Prostate gland (tissue), 2 donors: ENCODE measurements at regions not wholly inside any gene's neighbourhood (a gene's known extent, or its start where the extent isn't known, plus 50 kb on each side); places are given as distances from the start of the nearest gene placed in this dataset.

ENCODE experiments used
- CTCF ChIP-seq, 4 experiments: fragments of 200-600 bp in 2 of 4; fragments of 450-650 bp in 2 of 4; sonication (generic) in 2 of 4; IDR thresholded peaks; 1 replicate in 3 of 4; 2 replicates in 1 of 4; pipeline ENCODE4 v1.5.1; 2016 to 2019; ENCODE audit warnings: antibody characterized with exemption in 4 of 4, mild to moderate bottlenecking in 2 of 4, moderate library complexity in 2 of 4
- POLR2A ChIP-seq: fragments of 450-650 bp; IDR thresholded peaks from one replicate; pipeline ENCODE4 v1.6.1; 2016; ENCODE audit warnings: antibody characterized with exemption, mild to moderate bottlenecking

GRCh38 chr2:14737201-14737600 lies 104.7 kb downstream of the LRATD1 start:
- no peak for TF ChIP-seq CTCF (IDR thresholded peaks at IDR 0.05)
- TF ChIP-seq POLR2A, result no peak
